ENCODE measurements at regions not wholly inside any gene's neighbourhood (a gene's known extent, or its start where the extent isn't known, plus 50 kb on each side); places are given as distances from the start of the nearest gene placed in this dataset.
A peak's percentile ranks its signal among the peaks of the same experiment; 100 is the strongest.

- ChIA-PET CTCF (no interaction called here), POLR2A (no interaction called here)
- TF ChIP-seq CTCF (IDR thresholded peaks at IDR 0.05; ENCODE audit: insufficient read depth, low read depth, low read length), result no peak
- no peak overlapping the region for H3K4me3 ChIP-seq (ENCODE audit: low read depth, low read length)
- no peaks in the 10 kb centered on the region; the same call in 1 of the 2 replicates for H3K27me3 ChIP-seq (ENCODE audit: control insufficient read depth, insufficient read depth, low read length)
- no peaks in the 10 kb centered on the region for H3K36me3 ChIP-seq (ENCODE audit: control insufficient read depth, insufficient read depth, low read length)
- DNase-seq (ENCODE audit: low read depth), result no peak
Observed at GRCh38 chr17:12431188-12431587, 234.5 kb upstream of the MYOCD start.

GRCh38 chr17:12438212-12438611 is 227.5 kb upstream of the MYOCD start:
- TF ChIP-seq CTCF (IDR thresholded peaks at IDR 0.05; ENCODE audit: insufficient read depth, low read depth, low read length), result no peak
- CTCF ChIA-PET, result no interaction called here
- POLR2A ChIA-PET, result no interaction called here
- DNase-seq (ENCODE audit: low read depth), result no peak
- Histone ChIP-seq H3K4me3 (ENCODE audit: low read depth, low read length) (no peak overlapping the region), H3K27me3 (ENCODE audit: control insufficient read depth, insufficient read depth, low read length) (no peaks in the 10 kb centered on the region), H3K36me3 (ENCODE audit: control insufficient read depth, insufficient read depth, low read length) (no peaks in the 10 kb centered on the region)

GRCh38 chr17:12438813-12439586 is 226.7 kb upstream of the MYOCD start:
- H3K27me3 ChIP-seq (ENCODE audit: control insufficient read depth, insufficient read depth, low read length), result no peaks in the 10 kb centered on the region
- DNase-seq (ENCODE audit: low read depth), result no peak
- TF ChIP-seq CTCF (IDR thresholded peaks at IDR 0.05; ENCODE audit: insufficient read depth, low read depth, low read length), result no peak
- POLR2A ChIA-PET, result interaction anchor here (0.6 kb wide), 1 partner anchor 18 kb away, joined by 3 read pairs; no protein-coding TSS in a partner anchor
- H3K36me3 ChIP-seq (ENCODE audit: control insufficient read depth, insufficient read depth, low read length), result no peaks in the 10 kb centered on the region
- no peak overlapping the region for H3K4me3 ChIP-seq (ENCODE audit: low read depth, low read length)
- CTCF ChIA-PET, result no interaction called here

GRCh38 chr17:12445331-12445730 is 220.4 kb upstream of the MYOCD start:
- Histone ChIP-seq H3K36me3 (ENCODE audit: control insufficient read depth, insufficient read depth, low read length) (no peaks in the 10 kb centered on the region), H3K4me3 (ENCODE audit: low read depth, low read length) (no peak overlapping the region), H3K27me3 (ENCODE audit: control insufficient read depth, insufficient read depth, low read length) (no peaks in the 10 kb centered on the region)
- no peak for DNase-seq (ENCODE audit: low read depth)
- CTCF ChIA-PET, result interaction anchor here (0.9 to 1.0 kb wide), 2 partner anchors 9 to 13 kb away, joined by 3 read pairs; no protein-coding TSS in a partner anchor
- POLR2A ChIA-PET, result no interaction called here
- TF ChIP-seq CTCF (IDR thresholded peaks at IDR 0.05; ENCODE audit: insufficient read depth, low read depth, low read length), result no peak

GRCh38 chr17:12457493-12457892 is 208.2 kb upstream of the MYOCD start:
- Histone ChIP-seq H3K4me3 (ENCODE audit: low read depth, low read length) (no peak overlapping the region), H3K36me3 (ENCODE audit: control insufficient read depth, insufficient read depth, low read length) (no peaks in the 10 kb centered on the region), H3K27me3 (ENCODE audit: control insufficient read depth, insufficient read depth, low read length) (no peaks in the 10 kb centered on the region)
- peak; percentile 24 for DNase-seq (ENCODE audit: low read depth)
- ChIA-PET POLR2A (interaction anchor here (0.7 to 1.0 kb wide), 2 partner anchors 18 to 209 kb away, joined by 3 to 5 read pairs; partner anchors contain the start of gene MYOCD), CTCF (interaction anchor here (0.6 kb wide), 1 partner anchor 201 kb away, joined by 3 read pairs; no protein-coding TSS in a partner anchor)
- no peak for TF ChIP-seq CTCF (IDR thresholded peaks at IDR 0.05; ENCODE audit: insufficient read depth, low read depth, low read length)

Data from BJ (cell line).